ENCODE measurements at regions not wholly inside any gene's neighbourhood (a gene's known extent, or its start where the extent isn't known, plus 50 kb on each side); places are given as distances from the start of the nearest gene placed in this dataset.

GRCh38 chr12:4091016-4091743 is 182.4 kb upstream of the CCND2 start:
- TF ChIP-seq CTCF (conservative IDR thresholded peaks at IDR 0.05) = no peak
- no peak for TF ChIP-seq EZH2 (IDR thresholded peaks at IDR 0.05; ENCODE audit: low read depth)

All from PC-9 (cell line).